HG03196 (cell line): ENCODE measurements at regions not wholly inside any gene's neighbourhood (a gene's known extent, or its start where the extent isn't known, plus 50 kb on each side); places are given as distances from the start of the nearest gene placed in this dataset.
"Not testable (repeated sequence)": the region's sequence is repeated elsewhere in the genome, so short reads cannot be mapped to it uniquely, and the experiment has no call there.

Source experiments
- ATAC-seq: cut with Tn5 transposase; IDR thresholded peaks from one replicate; pipeline ENCODE4 v1.9.1; 2021; ENCODE audit not compliant: unreplicated experiment

GRCh38 chr4:111360906-111361305 is 738.0 kb upstream of the PITX2 start:
- no peak for ATAC-seq

- no peak for ATAC-seq
Measured at GRCh38 chr4:111362941-111363361, 740.1 kb upstream of the PITX2 start.

- not testable (repeated sequence) for ATAC-seq
Measured at GRCh38 chr4:111377880-111378279, 755.0 kb upstream of the PITX2 start.

- ATAC-seq: no peak
Measured at GRCh38 chr4:111388561-111388960, 756.7 kb upstream of the FAM241A start.

- ATAC-seq: no peak
Measured at GRCh38 chr4:111391829-111392228, 753.4 kb upstream of the FAM241A start.

GRCh38 chr4:111393781-111394180 is 751.5 kb upstream of the FAM241A start:
- ATAC-seq: no peak

DNA sequence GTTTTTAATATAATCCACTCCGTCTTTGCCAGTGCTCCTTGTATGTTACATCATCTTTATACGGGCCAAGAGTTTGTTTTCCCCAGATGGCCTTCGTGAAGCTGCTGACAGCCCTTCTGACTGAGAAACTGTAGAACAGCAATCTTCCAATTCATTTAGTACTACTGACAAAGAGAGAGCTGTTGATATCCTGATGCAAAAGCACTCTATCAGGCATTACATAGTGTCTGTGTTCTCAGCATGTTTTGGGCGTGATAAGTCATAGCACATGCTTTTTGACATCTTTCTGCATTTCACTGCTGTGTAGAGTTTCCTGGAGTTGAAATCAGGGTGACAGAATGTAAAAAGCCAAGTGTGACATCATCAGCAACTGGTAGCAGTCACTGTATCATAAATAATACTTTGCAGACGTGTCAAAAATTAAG is 746.3 kb upstream of the FAM241A start:
- no peak for ATAC-seq

GRCh38 chr4:111399623-111400022 is 745.6 kb upstream of the FAM241A start:
- no peak for ATAC-seq

GRCh38 chr4:111400741-111401140 is 744.5 kb upstream of the FAM241A start:
- ATAC-seq: no peak

- no peak for ATAC-seq
Measured at GRCh38 chr4:111404673-111405072, 740.6 kb upstream of the FAM241A start.

DNA sequence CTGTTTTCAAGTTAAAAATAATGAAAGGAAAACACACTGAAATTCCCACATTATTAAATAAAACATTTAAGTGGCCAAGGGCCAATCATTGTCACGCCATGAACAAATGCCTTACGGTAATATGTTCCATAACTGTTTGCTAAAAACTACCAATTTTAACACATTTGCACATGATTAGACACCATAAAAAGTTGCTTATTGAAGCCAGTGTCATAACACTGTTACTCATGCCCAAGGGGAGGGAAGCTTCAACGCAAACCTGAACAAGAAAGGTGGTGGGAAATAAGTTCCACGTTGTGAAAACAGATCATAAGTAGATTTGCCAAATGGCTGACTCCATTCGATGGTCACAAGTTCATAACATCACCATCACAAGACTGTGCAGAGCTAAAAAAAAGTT is 739.3 kb upstream of the FAM241A start:
- no peak for ATAC-seq

GRCh38 chr4:111410571-111410970 is 734.7 kb upstream of the FAM241A start:
- no peak for ATAC-seq

DNA sequence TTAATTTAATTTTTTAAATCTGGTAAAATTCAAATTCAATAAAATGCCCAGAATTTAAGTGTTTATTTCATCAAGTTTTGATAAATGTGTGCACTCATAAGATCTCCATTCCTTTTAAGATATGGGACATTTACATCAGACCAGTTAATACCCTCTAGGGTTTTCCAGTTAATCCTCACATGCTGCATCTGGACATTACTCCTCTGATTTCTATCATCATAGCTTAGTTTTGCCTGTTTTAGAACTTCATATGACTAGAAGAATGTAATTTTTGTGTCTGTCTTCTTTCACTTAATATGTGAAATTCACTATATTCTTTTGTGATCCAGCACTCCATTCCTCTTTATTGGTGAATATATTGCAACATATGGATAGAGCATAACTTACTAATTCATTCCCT is 727.7 kb upstream of the FAM241A start:
- ATAC-seq: no peak

GRCh38 chr4:111433441-111433840 is 711.8 kb upstream of the FAM241A start:
- ATAC-seq: no peak

DNA sequence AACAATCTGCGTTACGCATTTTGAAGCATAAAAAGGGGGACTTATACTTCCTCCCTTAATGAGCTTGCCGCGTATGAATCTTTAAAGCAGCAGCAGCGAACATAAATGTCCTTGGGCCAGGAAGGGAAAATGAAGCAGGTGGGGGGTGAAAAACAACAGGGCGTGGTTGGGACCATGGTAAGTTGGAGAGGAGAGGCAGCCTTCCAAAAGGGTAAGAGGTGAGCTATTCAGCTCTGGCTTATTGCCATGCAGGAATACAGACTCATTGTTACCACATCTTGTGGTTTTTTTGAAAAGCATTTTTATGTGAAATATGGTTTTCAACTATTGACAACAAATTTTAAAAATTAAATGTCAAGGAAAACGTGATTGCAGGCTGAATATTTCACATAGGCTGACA is 710.7 kb upstream of the FAM241A start:
- ATAC-seq: no peak

GRCh38 chr4:111435986-111436744 is 709.1 kb upstream of the FAM241A start:
- ATAC-seq: no peak

- ATAC-seq: no peak
Measured at GRCh38 chr4:111441687-111442086, 703.6 kb upstream of the FAM241A start.

- ATAC-seq: not testable (repeated sequence)
Measured at GRCh38 chr4:111444836-111445235, 700.4 kb upstream of the FAM241A start.

GRCh38 chr4:111449657-111450056 is 695.6 kb upstream of the FAM241A start:
- no peak for ATAC-seq

DNA sequence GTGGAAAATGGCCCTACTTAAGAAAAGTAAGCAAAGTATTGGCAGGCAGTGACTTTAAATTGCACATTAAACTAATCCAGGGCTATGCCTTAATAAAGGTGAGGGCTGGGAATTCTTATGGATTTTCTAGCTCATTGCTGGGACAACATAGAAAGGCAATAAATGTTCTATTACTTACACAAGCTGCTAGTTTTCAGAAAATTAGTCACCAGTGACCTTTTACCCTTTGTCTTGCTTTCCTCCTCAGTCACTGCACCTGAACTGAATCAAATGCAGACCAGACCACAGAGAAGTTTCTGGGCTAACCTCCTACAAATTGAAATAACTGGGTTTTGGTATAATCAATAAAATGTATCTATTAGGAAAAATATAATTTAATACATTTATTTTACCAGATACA is 694.4 kb upstream of the FAM241A start:
- no peak for ATAC-seq

- no peak for ATAC-seq
Measured at GRCh38 chr4:111453216-111453615, 692.0 kb upstream of the FAM241A start.

DNA sequence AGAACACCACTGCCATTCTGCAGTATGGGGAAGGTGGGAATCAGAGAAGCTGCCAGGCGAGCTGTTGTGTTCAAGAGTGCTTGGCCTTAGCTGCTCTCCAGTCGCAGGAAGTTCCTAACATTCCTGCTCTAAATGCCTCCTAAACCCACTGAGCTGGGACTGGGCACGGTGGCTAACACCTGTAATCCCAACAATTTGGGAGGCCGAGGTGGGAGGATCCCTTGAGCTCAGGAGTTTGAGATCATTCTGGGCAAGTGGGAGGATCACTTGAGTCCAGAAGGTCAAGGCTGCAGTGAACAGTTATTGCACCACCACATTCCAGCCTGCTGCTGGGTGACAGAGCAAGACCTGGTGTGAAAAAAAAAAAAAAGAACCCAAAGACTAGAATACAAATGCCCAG is 690.3 kb upstream of the FAM241A start:
- no peak for ATAC-seq
